SU-DHL-6 (cell line): ENCODE measurements at regions not wholly inside any gene's neighbourhood (a gene's known extent, or its start where the extent isn't known, plus 50 kb on each side); places are given as distances from the start of the nearest gene placed in this dataset.

ENCODE experiments used
- H2AFZ ChIP-seq: fragments of 200-600 bp; sonication (generic); 2 replicates; pipeline ENCODE4 v1.6.1; 2014; ENCODE audit warnings: low read depth, mild to moderate bottlenecking, moderate library complexity, mixed read lengths, antibody characterized with exemption, low read length; ENCODE audit not compliant: severe bottlenecking
- H3F3A ChIP-seq: fragments of 200-600 bp; shearing (Covaris generic); 2 replicates; pipeline ENCODE4 v1.6.0; 2016; ENCODE audit warnings: antibody characterized with exemption, mild to moderate bottlenecking; ENCODE audit not compliant: insufficient read depth
- H3K27ac ChIP-seq: fragments of 200-600 bp; sonication (generic); 2 replicates; pipeline ENCODE4 v1.5.1; 2016; ENCODE audit warnings: low read depth, mild to moderate bottlenecking, low read length, moderate library complexity, mixed read lengths
- H3K27me3 ChIP-seq: fragments of 200-600 bp; sonication (generic), shearing (Covaris generic); 2 replicates; pipeline ENCODE4 v1.6.0; 2014; ENCODE audit warnings: mild to moderate bottlenecking, low read length
- H3K36me3 ChIP-seq: fragments of 200-600 bp; sonication (generic); 2 replicates; pipeline ENCODE4 v1.6.1; 2014; ENCODE audit warnings: mild to moderate bottlenecking, low read length, mixed read lengths
- H3K4me2 ChIP-seq: fragments of 300-600, 200-600 bp; shearing (Covaris generic), sonication (generic); 2 replicates; pipeline ENCODE4 v1.6.0; 2014; ENCODE audit warnings: low read length, low read depth, mild to moderate bottlenecking; ENCODE audit not compliant: poor library complexity, severe bottlenecking
- H3K4me3 ChIP-seq: fragments of 200-600 bp; sonication (generic); 2 replicates; pipeline ENCODE4 v1.5.1; 2014; ENCODE audit warnings: antibody characterized with exemption, low read length, mild to moderate bottlenecking, mixed read lengths; ENCODE audit not compliant: insufficient read depth, poor library complexity, severe bottlenecking
- H3K79me2 ChIP-seq: fragments of 200-600 bp; sonication (generic); 2 replicates; pipeline ENCODE4 v1.6.1; 2014; ENCODE audit warnings: mild to moderate bottlenecking, low read length, moderate library complexity; ENCODE audit not compliant: insufficient read depth
- H3K9ac ChIP-seq: fragments of 200-600 bp; sonication (generic); 2 replicates; pipeline ENCODE4 v1.7.0; 2014; ENCODE audit warnings: mild to moderate bottlenecking, low read length
- H3K9me2 ChIP-seq: fragments of 200-600 bp; sonication (generic); replicated peaks from 2 replicates; pipeline ENCODE4 v1.6.1; 2014; ENCODE audit warnings: low read length; ENCODE audit not compliant: insufficient read depth
- H3K9me3 ChIP-seq: fragments of 200-600 bp; sonication (generic); 2 replicates; pipeline ENCODE4 v1.6.1; 2014; ENCODE audit warnings: low read length, mixed read lengths; ENCODE audit not compliant: insufficient read depth
- H4K20me1 ChIP-seq: fragments of 200-600 bp; sonication (generic); 2 replicates; pipeline ENCODE4 v1.6.1; 2014; ENCODE audit warnings: low read depth, mild to moderate bottlenecking, antibody characterized with exemption, low read length, moderate library complexity, mixed read lengths
- CTCF ChIP-seq: fragments of 200-600 bp; sonication (generic); IDR thresholded peaks from one replicate; pipeline ENCODE4 v1.5.1; 2017; ENCODE audit warnings: antibody characterized with exemption, mild to moderate bottlenecking, low read length, moderate library complexity; ENCODE audit not compliant: insufficient read depth, poor library complexity, severe bottlenecking
- EZH2phosphoT487 ChIP-seq: fragments of 200-600 bp; sonication (generic), shearing (Covaris generic); conservative IDR thresholded peaks from 2 replicates; pipeline ENCODE4 v1.6.1; 2018; ENCODE audit warnings: mild to moderate bottlenecking, antibody characterized with exemption, low read length, moderate library complexity, mixed read lengths

- H3K36me3 ChIP-seq = no peaks in the 10 kb centered on the region
- no peak overlapping the region for H2AFZ ChIP-seq
- TF ChIP-seq EZH2phosphoT487 = no peak
- no peak for TF ChIP-seq CTCF
- H3K9me3 ChIP-seq = no peaks in the 10 kb centered on the region
- H3K4me3 ChIP-seq = no peak overlapping the region
- H3K9ac ChIP-seq = no peak overlapping the region
- H3K4me2 ChIP-seq = no peak overlapping the region
- H3K79me2 ChIP-seq = no peaks in the 10 kb centered on the region
- H4K20me1 ChIP-seq = no peaks in the 10 kb centered on the region
- H3F3A ChIP-seq = no peaks in the 10 kb centered on the region
- no peak overlapping the region for H3K27ac ChIP-seq
- H3K9me2 ChIP-seq = no peaks in the 10 kb centered on the region
- H3K27me3 ChIP-seq = no peaks in the 10 kb centered on the region
Measured at GRCh38 chr2:236672606-236673005, 103.0 kb downstream of the ACKR3 start.

GRCh38 chr2:236673126-236673822 lies 103.6 kb downstream of the ACKR3 start:
- H3K9me3 ChIP-seq = no peaks in the 10 kb centered on the region
- H3K4me2 ChIP-seq = no peak overlapping the region
- no peaks in the 10 kb centered on the region for H3K79me2 ChIP-seq
- no peaks in the 10 kb centered on the region for H3K9me2 ChIP-seq
- H3K9ac ChIP-seq = no peak overlapping the region
- H3F3A ChIP-seq = no peaks in the 10 kb centered on the region
- no peaks in the 10 kb centered on the region for H4K20me1 ChIP-seq
- TF ChIP-seq EZH2phosphoT487 (no peak), CTCF (no peak)
- no peak overlapping the region for H2AFZ ChIP-seq
- no peaks in the 10 kb centered on the region for H3K36me3 ChIP-seq
- no peaks in the 10 kb centered on the region for H3K27me3 ChIP-seq
- H3K27ac ChIP-seq = no peak overlapping the region
- H3K4me3 ChIP-seq = no peak overlapping the region

GRCh38 chr2:236673823-236674185 lies 104.2 kb downstream of the ACKR3 start:
- no peak overlapping the region for H3K4me2 ChIP-seq
- H3K9ac ChIP-seq = no peak overlapping the region
- H2AFZ ChIP-seq = no peak overlapping the region
- no peaks in the 10 kb centered on the region for H3K36me3 ChIP-seq
- no peaks in the 10 kb centered on the region for H3K9me2 ChIP-seq
- H3K9me3 ChIP-seq = no peaks in the 10 kb centered on the region
- no peak overlapping the region for H3K27ac ChIP-seq
- no peak overlapping the region for H3K4me3 ChIP-seq
- H3F3A ChIP-seq = no peaks in the 10 kb centered on the region
- no peaks in the 10 kb centered on the region for H3K27me3 ChIP-seq
- no peak for TF ChIP-seq CTCF
- TF ChIP-seq EZH2phosphoT487 = no peak
- no peaks in the 10 kb centered on the region for H4K20me1 ChIP-seq
- H3K79me2 ChIP-seq = no peaks in the 10 kb centered on the region
